AML-193 (cell line): ENCODE measurements at regions not wholly inside any gene's neighbourhood (a gene's known extent, or its start where the extent isn't known, plus 50 kb on each side); places are given as distances from the start of the nearest gene placed in this dataset.

ENCODE experiments used
- DNase-seq, 2 experiments: peaks; one replicate each; lab custom pipeline; 2025; lab: John Stamatoyannopoulos, UW

DNA sequence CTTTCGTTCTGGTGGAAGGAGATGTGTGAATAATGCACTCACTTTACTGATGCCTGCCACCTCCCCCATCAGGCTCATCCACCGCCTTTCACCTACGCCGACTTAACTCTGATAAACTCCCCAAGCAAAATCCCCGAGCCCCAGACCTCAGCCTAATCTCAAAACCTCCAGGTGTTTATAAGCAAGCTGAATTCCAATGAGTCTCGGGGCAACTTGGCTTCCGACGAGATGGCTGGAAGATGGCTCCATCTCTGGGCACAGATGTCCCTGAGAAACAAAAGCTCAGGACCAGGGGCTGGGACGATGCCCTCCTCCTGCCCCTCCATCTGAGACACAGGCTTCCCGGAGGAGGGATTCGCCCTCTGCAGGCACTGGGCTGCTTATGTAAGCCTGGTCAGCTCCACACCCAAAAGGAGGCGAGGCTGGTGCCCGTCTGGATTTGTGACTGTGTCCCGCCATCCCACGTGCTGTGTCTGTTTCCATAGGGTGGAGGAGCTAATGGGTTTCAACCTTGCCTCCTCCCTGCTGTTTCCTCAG is 386.4 kb upstream of the TNRC6C start:
- no peak for DNase-seq

DNA sequence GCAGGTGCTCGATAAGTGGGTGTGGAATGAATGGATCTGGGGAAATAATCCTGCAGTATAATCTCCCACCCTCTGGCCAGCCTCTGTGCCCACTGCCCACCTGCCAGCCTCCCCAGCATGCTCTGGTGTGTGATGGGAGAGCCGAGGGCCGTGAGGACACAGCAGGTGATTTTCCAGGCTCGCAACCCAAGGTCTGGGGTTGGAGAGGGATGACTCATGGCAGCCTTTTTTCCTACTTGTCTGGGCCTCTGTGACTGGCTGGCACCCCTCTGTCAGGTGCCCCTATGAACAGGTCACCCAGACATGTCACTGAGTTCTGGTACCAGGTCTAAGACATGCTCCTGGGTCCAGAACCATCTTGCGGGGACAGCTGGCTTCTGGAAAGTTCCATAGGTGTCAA is 385.7 kb upstream of the TNRC6C start:
- DNase-seq = no peak

DNA sequence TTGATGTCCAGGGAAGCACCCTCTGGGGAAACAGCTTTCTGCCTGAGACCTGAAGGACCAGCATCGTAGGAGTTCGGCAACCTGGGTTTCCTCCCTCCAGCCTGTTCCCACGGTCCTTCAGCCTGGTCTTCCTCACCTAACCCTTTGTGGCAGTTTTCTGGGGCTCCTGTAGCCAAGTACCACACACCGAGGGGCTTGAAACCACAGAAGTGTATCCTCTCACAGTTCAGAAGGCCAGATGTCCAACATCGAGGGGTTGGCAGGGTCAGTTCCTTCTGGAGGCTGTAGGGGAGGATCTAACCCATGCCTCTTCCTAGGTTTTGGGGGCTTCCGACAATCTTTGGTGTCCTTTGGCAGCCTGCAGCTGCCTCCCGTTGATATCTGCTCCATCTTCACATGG is 381.0 kb upstream of the TNRC6C start:
- no peak for DNase-seq

DNA sequence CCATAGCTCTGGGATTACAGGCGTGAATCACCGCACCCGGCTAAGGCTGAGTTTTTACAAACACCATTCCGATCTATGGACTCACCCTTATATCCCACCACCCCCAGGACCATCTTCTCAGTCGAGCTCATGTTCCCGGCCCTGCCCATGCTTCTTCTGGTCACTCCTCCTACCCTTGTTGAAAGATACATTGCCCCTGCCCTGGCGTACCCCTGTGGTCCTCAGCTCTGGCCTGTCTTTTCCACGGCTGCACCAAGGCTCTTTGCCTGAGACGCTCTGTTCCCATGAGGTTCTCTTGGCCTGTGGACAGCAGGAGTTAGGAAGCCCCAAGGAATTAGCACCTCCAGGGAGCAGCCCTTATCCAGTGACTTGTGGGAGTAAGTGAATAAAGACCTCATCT is 379.4 kb upstream of the TNRC6C start:
- DNase-seq = no peak

DNA sequence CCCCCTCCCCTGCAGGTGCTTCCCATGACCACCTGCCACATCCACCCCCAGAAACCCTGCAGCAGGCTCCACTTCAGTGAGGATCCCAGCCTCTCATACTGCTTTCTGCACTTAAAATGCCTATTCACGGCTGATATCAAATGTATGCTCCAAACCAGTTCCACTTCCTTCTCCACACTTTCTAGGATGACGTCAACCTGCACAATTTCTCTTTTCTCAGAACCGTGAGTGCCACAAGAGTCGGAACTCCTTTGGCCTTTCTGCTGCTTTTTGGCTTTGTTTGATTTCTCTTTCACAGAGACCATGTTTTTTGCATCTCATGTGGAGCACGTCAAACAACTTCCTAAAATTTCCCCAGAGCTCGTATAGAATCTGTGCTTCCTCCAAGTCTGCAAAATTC is 378.8 kb upstream of the TNRC6C start:
- DNase-seq = peak in 1 of 2 experiments; percentile 20

DNA sequence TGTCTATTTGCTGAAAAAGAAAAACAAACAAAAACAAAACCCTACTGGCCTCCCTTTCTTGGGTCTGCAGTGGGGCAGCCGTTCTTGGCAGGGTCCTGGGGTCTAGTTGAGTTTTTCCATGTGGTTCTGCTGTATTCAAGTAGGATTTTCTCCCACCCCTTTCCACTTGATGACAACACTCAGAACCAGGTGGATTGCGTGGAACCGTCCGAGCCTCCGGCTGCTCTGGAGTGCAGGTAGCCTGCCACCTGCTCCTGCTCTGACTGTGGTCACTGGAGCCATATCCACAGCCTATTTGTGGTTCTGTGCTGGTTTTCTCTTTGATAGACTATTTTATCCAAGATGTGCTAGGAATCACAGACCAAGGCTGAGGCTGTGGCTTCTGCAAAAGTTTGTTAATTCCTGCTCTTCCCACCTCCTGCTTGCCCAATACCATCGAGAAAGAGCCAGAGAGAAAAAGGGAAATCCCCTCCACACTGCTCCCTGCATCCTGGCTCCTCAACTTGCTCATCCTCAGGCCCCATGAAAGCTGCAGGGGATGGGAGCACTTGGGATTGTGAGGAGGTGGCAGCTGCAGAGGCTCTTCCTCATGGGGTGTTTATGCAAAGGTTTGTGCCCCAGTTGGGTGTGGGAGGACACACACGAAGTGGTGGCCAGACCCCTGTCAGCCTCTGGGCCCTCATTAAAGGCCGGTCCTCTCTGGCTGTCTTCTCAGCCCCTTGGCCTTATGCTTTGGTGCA is 377.8 kb upstream of the TNRC6C start:
- DNase-seq = no peak

DNA sequence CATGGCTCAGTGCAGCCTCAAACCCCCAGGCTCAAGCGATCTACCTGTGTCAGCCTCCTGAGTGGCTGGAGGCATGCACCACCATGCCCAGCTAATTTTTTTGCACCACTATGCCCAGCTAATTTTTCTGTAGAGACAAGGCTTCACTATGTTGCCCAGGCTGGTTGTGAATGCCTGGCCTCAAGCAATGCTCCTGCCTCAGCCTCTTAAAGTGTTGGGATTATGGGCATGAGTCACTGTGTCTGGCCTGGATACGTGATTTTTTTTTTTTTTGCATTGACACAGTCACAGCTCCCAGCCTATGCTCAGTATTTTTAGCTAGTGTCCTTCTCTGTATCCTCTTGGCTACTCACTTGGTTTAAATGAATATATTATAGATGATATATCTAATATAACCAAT is 377.0 kb upstream of the TNRC6C start:
- DNase-seq = no peak

DNA sequence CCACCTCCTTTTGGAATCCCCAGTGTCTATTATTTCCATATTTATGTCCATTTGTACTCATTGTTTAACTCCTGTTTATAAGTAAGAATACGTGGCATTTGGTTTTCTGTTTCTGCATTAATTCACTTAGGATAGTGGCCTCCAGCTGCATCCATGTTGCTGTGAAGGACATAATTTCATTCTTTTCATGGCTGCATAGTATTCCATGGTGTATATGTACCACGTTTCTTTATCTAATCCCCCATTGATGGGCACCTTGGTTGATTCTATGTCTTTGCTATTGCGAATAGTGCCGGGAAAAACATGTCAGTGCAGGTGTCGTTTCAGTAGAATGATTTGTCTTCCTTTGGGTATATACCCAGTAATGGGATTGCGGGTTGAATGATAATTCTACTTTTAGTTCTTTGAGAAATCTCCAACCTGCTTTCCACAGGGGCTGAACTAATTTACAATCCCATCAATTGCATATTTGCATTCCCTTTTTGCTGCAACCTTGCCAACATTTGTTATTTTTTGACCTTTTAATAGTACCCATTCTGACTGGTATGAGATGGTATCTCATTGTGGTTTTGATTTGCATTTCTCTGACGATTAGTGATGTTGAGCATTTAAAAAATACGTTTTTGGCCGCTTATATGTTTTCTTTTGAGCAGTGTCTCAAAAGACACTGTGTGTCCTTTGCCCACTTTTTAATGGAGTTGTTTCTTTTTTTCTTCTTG is 373.2 kb upstream of the TNRC6C start:
- DNase-seq = no peak

DNA sequence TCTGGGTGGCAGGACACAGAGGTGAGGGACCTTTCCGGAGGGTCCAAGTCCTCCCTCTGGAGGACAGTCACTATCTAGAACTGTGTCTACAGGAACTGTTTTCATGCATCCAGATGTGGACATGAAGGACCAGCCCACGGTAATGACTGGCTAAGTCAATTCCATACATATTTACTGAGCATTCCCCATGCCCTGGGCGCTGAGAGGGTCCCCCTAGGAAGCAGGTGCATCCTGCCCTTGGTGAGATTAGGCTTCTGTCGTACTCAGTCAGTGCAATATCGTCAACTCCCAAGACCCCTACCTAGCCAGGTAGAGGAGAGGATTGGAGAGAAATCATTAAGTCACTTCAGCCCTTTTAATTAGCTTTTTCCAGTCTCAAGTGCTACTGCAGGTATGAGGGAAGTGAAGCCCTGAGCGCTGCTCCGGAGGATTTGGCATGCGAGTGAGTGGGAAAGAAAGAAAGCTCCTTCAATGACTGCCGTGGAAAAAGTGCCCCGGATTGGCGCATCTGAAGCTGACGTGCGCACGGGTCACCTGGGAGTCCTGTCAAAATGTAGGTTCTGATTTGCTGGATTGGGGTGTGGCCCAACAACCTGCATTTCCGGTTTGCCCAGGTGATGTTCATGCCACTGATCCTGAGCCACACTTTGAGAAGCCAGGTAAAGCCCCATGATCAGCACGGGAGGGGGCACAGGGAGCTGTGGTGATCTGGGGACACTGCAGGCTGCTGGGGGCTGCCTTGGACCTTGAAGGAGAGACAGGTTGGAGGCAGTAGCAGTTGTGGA is 367.4 kb upstream of the TNRC6C start:
- no peak for DNase-seq

DNA sequence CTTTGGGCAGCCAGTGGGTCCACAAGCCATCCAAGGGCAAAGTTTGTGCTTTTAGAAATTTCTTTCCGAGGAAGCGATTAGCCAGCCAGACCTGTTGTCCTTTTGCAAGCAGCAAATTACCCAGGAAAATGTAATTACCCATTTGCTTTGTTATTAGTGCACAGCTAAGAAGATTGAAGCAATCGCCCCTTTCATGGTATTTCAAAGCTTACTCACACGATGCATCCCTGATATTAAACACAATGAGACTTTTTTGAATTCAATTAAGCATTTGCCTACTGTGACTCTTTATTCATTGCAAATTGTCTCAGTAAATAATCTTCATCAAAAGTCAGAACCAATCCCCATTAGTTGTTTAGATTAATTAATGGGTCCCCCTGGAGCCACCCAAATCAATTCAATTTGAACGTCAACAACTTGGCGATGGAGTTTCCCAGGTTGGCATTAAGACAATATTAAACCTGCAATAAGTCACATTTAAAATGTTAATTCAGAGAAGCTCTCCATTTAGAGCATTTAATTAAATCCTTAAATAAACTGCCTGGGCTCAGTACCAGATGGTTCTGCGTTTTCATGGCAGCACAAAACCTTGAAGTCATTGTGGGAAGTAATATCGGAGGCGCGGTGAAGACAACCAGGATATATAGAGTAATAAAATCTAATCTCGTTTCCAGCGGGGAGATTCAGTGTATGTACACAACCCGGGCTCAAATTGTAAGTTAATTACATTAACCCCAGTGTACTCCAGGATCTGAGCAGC is 366.2 kb upstream of the TNRC6C start:
- DNase-seq = no peak

DNA sequence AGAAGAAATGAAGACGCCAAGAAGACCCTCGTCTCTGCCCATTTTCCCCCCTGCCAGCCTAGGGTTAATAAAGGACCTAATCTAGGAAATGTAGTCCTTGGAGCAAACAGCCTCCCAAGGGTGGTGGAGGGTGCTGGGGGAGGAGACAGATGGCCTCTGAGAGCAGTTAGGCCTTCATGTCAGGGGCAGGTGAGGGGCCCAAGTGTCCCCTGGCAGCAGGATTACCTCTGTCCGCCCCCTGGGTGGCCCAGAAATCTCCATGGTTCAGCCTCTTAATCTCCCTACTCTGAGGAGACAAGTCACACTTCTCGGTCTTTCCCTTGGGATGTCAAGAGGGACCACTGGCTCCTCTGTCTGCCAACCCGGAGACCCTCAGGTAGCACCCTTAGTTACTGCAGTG is 365.4 kb upstream of the TNRC6C start:
- no peak for DNase-seq

DNA sequence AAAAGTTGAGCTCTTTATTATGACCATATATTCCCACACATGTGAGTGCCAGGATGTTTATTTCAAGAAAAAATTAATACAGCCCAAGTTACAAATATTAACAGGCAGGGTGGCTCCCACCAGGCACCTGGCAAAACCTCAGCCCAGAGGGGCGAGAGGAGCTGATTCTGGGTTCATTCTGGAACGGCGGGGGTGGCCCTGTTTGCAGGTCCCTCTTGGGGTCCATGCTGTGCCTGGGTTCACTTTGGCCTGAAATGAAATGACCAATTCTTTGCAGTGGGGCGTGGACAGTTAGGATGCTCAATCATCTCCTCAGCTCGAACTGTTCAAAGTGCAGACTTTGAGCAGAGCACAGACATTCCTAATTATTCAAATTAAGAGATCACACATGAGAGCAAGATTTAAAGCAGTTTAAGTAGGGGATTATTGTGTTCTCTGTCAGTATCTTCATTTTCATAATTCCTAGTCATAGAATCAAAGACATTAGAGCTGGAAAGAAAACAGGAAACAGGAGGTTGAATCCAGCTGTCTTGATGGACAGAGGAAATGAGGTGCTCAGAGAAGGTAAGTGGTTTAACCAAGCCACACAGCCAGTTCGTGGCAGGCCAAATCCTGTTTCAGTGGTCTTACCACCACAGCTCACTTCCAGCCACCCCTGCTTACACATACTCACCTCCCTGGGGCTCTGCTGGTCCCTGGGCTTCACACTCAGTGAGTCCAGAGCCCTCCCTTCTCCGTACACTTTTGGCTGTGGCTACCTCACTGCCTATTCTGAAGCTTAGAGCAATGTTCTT is 363.9 kb upstream of the TNRC6C start:
- DNase-seq = no peak

DNA sequence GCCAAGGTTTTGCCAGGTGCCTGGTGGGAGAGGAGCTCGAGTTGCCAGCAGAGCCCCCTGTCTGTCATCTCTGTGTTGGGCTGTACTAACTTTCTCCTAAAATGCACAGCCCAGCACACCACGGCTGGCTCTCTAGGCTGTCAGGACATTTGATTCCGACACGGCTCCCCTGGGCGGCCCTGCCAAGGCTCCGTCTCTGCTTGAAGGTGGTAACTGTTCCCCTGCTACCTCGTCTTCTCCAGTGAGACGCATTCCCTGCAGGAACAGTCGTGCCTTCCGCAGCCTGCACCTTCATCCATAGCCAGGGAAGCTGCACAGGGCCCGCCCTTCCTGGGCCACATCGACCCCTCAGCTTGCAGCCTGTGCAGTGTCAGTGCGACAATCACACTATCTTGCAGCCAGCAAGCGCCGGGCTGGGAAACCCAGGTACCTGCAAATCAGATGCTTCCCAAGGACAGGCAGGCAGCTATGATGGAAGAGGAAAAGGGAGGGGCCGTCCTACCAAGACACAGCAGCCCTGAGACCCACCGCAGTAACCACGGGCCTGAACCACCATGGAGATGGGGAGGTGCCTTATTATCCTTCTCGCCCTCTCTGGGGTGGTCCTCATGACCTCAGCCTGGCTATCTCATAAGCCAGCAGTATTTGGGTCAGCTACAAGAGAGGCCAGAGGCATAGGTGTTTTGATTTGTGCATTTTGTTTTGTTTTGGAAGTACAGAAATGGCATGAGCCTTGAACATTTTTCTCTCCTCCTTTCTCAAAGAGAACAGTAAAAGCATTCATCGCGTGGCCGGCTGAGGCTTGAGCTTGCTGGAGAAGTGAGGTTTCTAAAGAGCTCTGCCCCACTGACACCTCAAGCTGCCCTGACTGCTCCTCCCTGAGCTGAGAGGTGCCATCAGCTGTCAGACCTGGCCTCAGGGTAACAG is 361.7 kb upstream of the TNRC6C start:
- DNase-seq = no peak

DNA sequence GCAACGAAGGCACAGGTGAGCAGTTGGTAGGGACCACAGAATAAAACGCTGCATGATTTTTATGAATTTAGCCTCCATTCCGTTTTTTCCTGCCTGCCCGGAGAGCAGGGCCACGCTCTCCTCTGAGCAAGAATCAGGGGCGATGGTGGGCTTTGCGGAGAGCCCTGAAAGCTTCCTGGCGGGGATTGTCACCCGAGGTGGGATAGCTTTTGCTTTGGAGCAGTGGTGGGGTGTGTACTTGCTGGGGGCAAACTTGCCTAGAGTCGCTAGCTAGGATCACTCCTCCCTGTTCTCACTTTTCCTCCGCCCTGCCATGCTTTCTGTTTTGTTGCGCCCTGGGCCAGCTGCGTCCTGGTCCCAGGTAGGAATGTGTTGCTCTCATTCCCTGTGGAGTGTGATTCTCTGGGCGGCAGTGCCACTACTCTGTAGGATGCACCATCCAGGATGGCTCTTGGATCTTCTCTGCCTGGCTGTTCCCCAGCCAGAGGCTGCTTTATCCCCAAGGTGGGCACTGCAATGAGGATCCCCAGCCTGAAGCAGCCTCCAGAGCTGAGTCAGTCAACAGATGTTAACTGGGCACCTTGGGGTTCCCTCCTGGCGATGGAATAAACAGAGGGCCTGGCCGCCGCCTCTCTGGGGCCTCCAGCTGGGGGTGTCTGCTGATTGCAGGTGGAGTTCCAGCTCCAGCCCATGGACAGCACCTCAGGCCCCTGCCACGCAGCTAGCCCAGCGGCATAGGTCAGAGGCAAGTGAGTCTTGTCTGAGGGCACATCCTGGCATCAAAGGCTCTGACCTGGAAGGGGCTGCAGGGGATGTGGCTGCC is 360.9 kb upstream of the TNRC6C start:
- DNase-seq = no peak

DNA sequence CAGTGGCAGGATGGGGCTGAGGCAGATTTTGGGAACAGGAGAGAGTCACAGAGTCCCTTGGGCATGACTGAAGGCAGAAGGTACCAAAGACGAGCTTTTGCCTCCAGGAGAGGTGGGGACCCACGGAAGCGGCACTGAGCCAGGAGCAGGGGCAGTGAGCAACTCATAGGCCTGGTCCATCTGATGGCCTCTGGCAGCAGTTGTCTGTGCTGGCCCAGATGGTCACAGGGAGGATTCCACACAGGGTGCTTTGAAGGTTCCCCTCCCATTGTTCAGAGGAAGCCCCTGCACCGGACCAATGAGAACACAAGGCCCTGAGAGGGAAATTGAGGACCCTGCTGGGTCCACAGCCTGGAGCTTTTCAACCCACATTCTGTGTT is 360.3 kb upstream of the TNRC6C start:
- no peak for DNase-seq

DNA sequence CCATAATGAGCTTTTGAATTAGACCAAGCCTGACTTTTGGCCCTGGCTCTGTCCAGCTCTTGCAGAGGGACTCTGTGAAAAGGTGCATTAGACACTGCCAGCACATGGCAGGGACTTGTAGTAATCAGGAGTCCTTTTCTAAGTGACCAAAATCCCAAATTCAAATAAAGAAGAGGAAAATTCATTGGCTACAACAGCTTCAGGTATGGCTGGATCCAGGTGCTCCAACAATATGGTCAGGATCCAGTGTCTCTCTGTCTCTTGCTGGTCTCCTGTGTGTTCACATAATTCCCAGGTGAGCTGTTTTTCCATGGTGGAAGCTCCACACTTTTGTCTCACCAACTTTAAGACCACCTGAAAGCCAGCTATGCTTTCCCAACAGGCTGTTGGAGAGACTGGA is 358.8 kb upstream of the TNRC6C start:
- no peak for DNase-seq

DNA sequence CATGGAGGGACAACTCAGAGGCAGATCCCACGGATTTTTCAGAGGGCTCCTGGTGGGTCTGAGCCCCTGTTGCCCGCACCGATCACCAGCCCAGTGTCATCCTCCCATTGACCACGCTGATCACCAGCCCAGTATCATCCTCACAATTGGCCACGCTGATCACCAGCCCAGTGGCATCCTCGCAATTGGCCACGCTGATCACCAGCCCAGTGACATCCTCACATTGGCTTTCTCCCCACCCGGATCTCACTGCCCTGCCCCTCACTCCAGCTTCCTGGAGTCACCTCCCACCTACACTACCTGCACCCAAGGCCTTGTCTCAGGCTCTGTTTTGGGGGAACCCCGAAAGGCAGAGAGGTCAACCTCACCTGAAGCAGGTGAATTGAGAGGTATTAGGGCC is 358.2 kb upstream of the TNRC6C start:
- no peak for DNase-seq

DNA sequence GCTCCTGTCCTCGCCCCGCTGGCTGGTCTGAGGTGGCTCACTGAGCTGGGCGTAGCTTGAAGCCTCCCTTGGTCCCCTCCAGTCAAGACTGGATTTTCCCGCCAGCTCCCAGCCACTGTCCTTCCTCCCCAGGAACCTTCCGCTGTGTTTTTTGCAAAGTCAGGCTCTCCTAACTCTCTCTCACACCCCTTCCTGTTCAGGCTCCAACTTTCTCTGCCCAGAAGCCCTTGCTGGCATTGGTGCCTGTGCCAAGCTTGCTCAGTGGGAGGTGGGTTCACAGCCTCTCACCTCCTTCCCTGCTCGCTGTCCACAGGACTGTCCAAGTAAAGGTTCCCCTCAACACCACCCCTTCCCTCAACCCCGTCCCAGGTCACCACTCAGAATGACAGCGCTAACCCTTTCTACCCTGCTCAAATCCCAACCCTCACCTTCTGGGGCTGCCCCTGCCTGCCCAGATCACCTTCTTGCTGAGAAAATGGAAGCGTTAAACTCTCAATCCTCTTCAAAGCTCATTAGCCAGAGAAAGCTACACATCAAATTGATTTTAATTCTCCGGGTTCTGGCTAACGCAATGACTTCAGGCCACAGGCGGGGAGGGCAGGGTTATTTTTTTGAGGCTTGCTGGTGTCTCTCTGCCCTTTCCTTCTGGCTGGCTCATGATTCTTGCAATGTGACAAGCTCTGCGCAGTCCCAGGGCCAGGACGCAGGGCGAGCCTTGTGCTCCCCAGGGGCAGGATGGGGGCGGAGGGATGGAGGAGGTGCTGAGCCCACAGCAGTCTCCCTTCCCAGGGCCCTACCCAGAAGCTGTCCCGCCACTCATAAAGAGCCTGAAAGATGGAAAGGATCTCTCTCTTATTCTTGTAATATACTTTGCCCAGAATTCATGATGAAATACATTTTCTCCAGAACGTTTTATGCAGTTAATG is 357.2 kb upstream of the TNRC6C start:
- DNase-seq = no peak
